HCT116 (cell line): ENCODE measurements at regions not wholly inside any gene's neighbourhood (a gene's known extent, or its start where the extent isn't known, plus 50 kb on each side); places are given as distances from the start of the nearest gene placed in this dataset.

ENCODE experiments used
- EGR1 ChIP-seq: IDR thresholded peaks from 2 replicates; pipeline ENCODE4 v1.6.1; 2012; ENCODE audit warnings: low read depth
- EZH2phosphoT487 ChIP-seq: fragments of 200-600 bp; IDR thresholded peaks from 2 replicates; pipeline ENCODE4 v1.6.1; 2018; ENCODE audit warnings: antibody characterized with exemption, borderline replicate concordance
- POLR2A ChIP-seq: IDR thresholded peaks from 2 replicates; pipeline ENCODE4 v1.7.0; 2011; ENCODE audit warnings: borderline replicate concordance; ENCODE audit not compliant: insufficient read depth, insufficient read length; ENCODE audit errors: extremely low read depth
- POLR2AphosphoS5 ChIP-seq: IDR thresholded peaks from 2 replicates; pipeline ENCODE4 v1.6.1; 2011; ENCODE audit warnings: mild to moderate bottlenecking, low read depth, low read length, moderate library complexity
- RAD21 ChIP-seq: IDR thresholded peaks from 2 replicates; pipeline ENCODE4 v1.6.1; 2012; ENCODE audit warnings: low read depth, mild to moderate bottlenecking
- SP1 ChIP-seq: IDR thresholded peaks from 2 replicates; pipeline ENCODE4 v1.6.1; 2012; ENCODE audit warnings: low read depth
- ZNF274 ChIP-seq: fragments of 200-500 bp; sonication (Bioruptor generic); IDR thresholded peaks from 2 replicates; pipeline ENCODE4 v1.6.1; 2014; ENCODE audit warnings: mild to moderate bottlenecking, low read depth, low read length, inconsistent platforms
- TF ChIP-seq, protein P1 (sequence below), 3 experiments: fragments of 200-600 bp in 1 of 3; sonication (generic) in 1 of 3; IDR thresholded peaks in 2 of 3; conservative IDR thresholded peaks in 1 of 3; 2 replicates each; pipeline ENCODE4 v1.5.1; 2012 to 2017; ENCODE audit warnings: low read depth in 2 of 3, low read length in 2 of 3, antibody characterized with exemption in 1 of 3, borderline replicate concordance in 1 of 3, control low read depth in 1 of 3, mild to moderate bottlenecking in 1 of 3, mixed read lengths in 1 of 3, mixed run types in 1 of 3, moderate library complexity in 1 of 3; ENCODE audit not compliant: insufficient read depth in 1 of 3

DNA sequence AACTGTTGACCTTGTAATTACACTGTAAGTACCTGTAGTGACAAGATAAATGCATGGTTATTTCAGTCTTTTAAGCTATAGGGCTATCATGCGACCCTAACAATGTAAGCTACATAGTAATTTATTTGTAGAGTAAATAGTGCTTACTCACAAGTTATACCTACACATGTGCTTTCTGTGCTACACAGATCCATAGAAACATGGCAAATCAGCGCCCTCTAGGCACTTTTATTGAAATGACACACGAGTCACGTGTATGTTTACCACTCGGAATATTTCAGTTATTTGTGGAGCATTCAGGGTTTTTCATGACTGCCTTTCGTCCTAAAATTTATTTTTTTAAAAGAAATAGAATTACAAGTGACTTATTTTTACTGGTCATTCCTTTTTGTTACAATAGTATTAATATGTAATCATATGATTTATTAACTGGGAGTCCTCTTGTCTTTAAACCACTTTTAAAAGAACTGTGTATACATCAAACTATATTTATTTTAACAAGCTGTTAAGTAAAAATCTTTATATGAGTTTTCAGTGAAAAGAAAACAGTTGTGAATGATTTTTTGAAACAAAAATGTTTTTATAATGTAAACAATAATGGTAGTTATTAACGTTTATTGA, 1242.3 kb upstream of the WWC1 start:
- no peak for TF ChIP-seq EZH2phosphoT487
- TF ChIP-seq, protein P1, sequence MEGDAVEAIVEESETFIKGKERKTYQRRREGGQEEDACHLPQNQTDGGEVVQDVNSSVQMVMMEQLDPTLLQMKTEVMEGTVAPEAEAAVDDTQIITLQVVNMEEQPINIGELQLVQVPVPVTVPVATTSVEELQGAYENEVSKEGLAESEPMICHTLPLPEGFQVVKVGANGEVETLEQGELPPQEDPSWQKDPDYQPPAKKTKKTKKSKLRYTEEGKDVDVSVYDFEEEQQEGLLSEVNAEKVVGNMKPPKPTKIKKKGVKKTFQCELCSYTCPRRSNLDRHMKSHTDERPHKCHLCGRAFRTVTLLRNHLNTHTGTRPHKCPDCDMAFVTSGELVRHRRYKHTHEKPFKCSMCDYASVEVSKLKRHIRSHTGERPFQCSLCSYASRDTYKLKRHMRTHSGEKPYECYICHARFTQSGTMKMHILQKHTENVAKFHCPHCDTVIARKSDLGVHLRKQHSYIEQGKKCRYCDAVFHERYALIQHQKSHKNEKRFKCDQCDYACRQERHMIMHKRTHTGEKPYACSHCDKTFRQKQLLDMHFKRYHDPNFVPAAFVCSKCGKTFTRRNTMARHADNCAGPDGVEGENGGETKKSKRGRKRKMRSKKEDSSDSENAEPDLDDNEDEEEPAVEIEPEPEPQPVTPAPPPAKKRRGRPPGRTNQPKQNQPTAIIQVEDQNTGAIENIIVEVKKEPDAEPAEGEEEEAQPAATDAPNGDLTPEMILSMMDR (IDR thresholded peaks at IDR 0.05 in 2 of 3, conservative IDR thresholded peaks at IDR 0.05 in 1 of 3; ENCODE audit: borderline replicate concordance in 1 of 3, insufficient read depth in 1 of 3, low read depth in 2 of 3, low read length in 2 of 3): peak in 2 of 3 experiments; percentile 14 to 39; a peak in 2 of 6 replicates
- no peak for TF ChIP-seq SP1
- no peak for TF ChIP-seq POLR2A
- TF ChIP-seq POLR2AphosphoS5: no peak
- TF ChIP-seq EGR1: no peak
- TF ChIP-seq ZNF274: no peak
- peak; percentile 22; the same call in 1 of the 2 replicates for TF ChIP-seq RAD21
